HUES48 (cell line): ENCODE measurements at regions not wholly inside any gene's neighbourhood (a gene's known extent, or its start where the extent isn't known, plus 50 kb on each side); places are given as distances from the start of the nearest gene placed in this dataset.

ENCODE experiments used
- H3K27ac ChIP-seq: one replicate; pipeline ENCODE4 v1.7.0; 2013; ENCODE audit warnings: low read depth, low read length, inconsistent platforms
- H3K27me3 ChIP-seq: 2 replicates; pipeline ENCODE4 v1.6.1; 2013; ENCODE audit warnings: mild to moderate bottlenecking, low read length; ENCODE audit not compliant: control insufficient read depth, insufficient read depth
- H3K36me3 ChIP-seq: 2 replicates; pipeline ENCODE4 v1.6.1; 2013; ENCODE audit warnings: low read length; ENCODE audit not compliant: control insufficient read depth, insufficient read depth
- H3K4me1 ChIP-seq: 2 replicates; pipeline ENCODE4 v1.6.1; 2013; ENCODE audit warnings: mild to moderate bottlenecking, low read length; ENCODE audit not compliant: control insufficient read depth, insufficient read depth
- H3K4me3 ChIP-seq: 2 replicates; pipeline ENCODE4 v1.5.1; 2013; ENCODE audit warnings: mild to moderate bottlenecking, low read depth, low read length
- H3K9ac ChIP-seq: 2 replicates; pipeline ENCODE4 v1.6.1; 2013; ENCODE audit warnings: mild to moderate bottlenecking, low read depth, low read length, moderate library complexity
- H3K9me3 ChIP-seq: 2 replicates; pipeline ENCODE4 v1.6.1; 2013; ENCODE audit warnings: low read length; ENCODE audit not compliant: control insufficient read depth, insufficient read depth

GRCh38 chr5:3002230-3002629, 250.8 kb upstream of the IRX2 start:
- no peaks in the 10 kb centered on the region for H3K27me3 ChIP-seq
- H3K36me3 ChIP-seq, result no peaks in the 10 kb centered on the region
- H3K4me1 ChIP-seq, result no peaks in the 10 kb centered on the region
- no peak overlapping the region for H3K4me3 ChIP-seq
- 0 out of 2 replicates have a peak, but pooled peaks cover 4% of the 10 kb centered on the region for H3K9me3 ChIP-seq
- H3K9ac ChIP-seq, result no peak overlapping the region
- H3K27ac ChIP-seq, result no peak overlapping the region

GRCh38 chr5:3000631-3001030, 249.2 kb upstream of the IRX2 start:
- no peaks in the 10 kb centered on the region for H3K36me3 ChIP-seq
- H3K9ac ChIP-seq, result no peak overlapping the region
- H3K4me3 ChIP-seq, result no peak overlapping the region
- H3K9me3 ChIP-seq, result 0 out of 2 replicates have a peak, but pooled peaks cover 4% of the 10 kb centered on the region
- H3K27me3 ChIP-seq, result no peaks in the 10 kb centered on the region
- no peak overlapping the region for H3K27ac ChIP-seq
- H3K4me1 ChIP-seq, result no peaks in the 10 kb centered on the region

- Histone ChIP-seq H3K4me1 (no peaks in the 10 kb centered on the region), H3K9ac (no peak overlapping the region), H3K4me3 (no peak overlapping the region), H3K36me3 (no peaks in the 10 kb centered on the region), H3K9me3 (0 out of 2 replicates have a peak, but pooled peaks cover 4% of the 10 kb centered on the region), H3K27me3 (no peaks in the 10 kb centered on the region), H3K27ac (no peak overlapping the region)
Measured at GRCh38 chr5:2999926-3000325, 248.4 kb upstream of the IRX2 start.

- Histone ChIP-seq H3K4me1 (no peaks in the 10 kb centered on the region), H3K9ac (no peak overlapping the region), H3K4me3 (no peak overlapping the region), H3K9me3 (0 out of 2 replicates have a peak, but pooled peaks cover 4% of the 10 kb centered on the region), H3K27me3 (no peaks in the 10 kb centered on the region), H3K27ac (no peak overlapping the region), H3K36me3 (no peaks in the 10 kb centered on the region)
Measured at GRCh38 chr5:2998106-2998505, 246.6 kb upstream of the IRX2 start.

GRCh38 chr5:2997179-2997578, 245.7 kb upstream of the IRX2 start:
- no peaks in the 10 kb centered on the region for H3K4me1 ChIP-seq
- H3K36me3 ChIP-seq, result no peaks in the 10 kb centered on the region
- H3K27ac ChIP-seq, result no peak overlapping the region
- no peak overlapping the region for H3K4me3 ChIP-seq
- H3K9ac ChIP-seq, result no peak overlapping the region
- 0 out of 2 replicates have a peak, but pooled peaks cover 4% of the 10 kb centered on the region for H3K9me3 ChIP-seq
- H3K27me3 ChIP-seq, result no peaks in the 10 kb centered on the region

- 0 out of 2 replicates have a peak, but pooled peaks cover 2% of the 10 kb centered on the region for H3K9me3 ChIP-seq
- no peaks in the 10 kb centered on the region for H3K36me3 ChIP-seq
- H3K27me3 ChIP-seq, result no peaks in the 10 kb centered on the region
- H3K9ac ChIP-seq, result no peak overlapping the region
- H3K4me3 ChIP-seq, result no peak overlapping the region
- no peak overlapping the region for H3K27ac ChIP-seq
- H3K4me1 ChIP-seq, result no peaks in the 10 kb centered on the region
Measured at GRCh38 chr5:2996687-2997086, 245.2 kb upstream of the IRX2 start.

GRCh38 chr5:2996248-2996647, 244.8 kb upstream of the IRX2 start:
- Histone ChIP-seq H3K9ac (no peak overlapping the region), H3K4me1 (no peaks in the 10 kb centered on the region), H3K27ac (no peak overlapping the region), H3K4me3 (no peak overlapping the region), H3K36me3 (no peaks in the 10 kb centered on the region), H3K27me3 (no peaks in the 10 kb centered on the region), H3K9me3 (no peaks in the 10 kb centered on the region)

GRCh38 chr5:2995667-2996066, 244.2 kb upstream of the IRX2 start:
- H3K4me3 ChIP-seq, result no peak overlapping the region
- no peak overlapping the region for H3K9ac ChIP-seq
- H3K9me3 ChIP-seq, result no peaks in the 10 kb centered on the region
- H3K36me3 ChIP-seq, result no peaks in the 10 kb centered on the region
- H3K27ac ChIP-seq, result no peak overlapping the region
- no peaks in the 10 kb centered on the region for H3K4me1 ChIP-seq
- H3K27me3 ChIP-seq, result no peaks in the 10 kb centered on the region

- H3K27ac ChIP-seq, result no peak overlapping the region
- no peaks in the 10 kb centered on the region for H3K27me3 ChIP-seq
- no peaks in the 10 kb centered on the region for H3K9me3 ChIP-seq
- H3K4me3 ChIP-seq, result no peak overlapping the region
- no peaks in the 10 kb centered on the region for H3K4me1 ChIP-seq
- H3K36me3 ChIP-seq, result no peaks in the 10 kb centered on the region
- no peak overlapping the region for H3K9ac ChIP-seq
Measured at GRCh38 chr5:2995035-2995434, 243.6 kb upstream of the IRX2 start.

GRCh38 chr5:2993771-2994170, 242.3 kb upstream of the IRX2 start:
- Histone ChIP-seq H3K36me3 (no peaks in the 10 kb centered on the region), H3K4me1 (no peaks in the 10 kb centered on the region)

GRCh38 chr5:2993301-2993700, 241.8 kb upstream of the IRX2 start:
- Histone ChIP-seq H3K9ac (no peak overlapping the region), H3K27ac (no peak overlapping the region), H3K9me3 (no peaks in the 10 kb centered on the region), H3K4me3 (no peak overlapping the region), H3K36me3 (no peaks in the 10 kb centered on the region), H3K4me1 (no peaks in the 10 kb centered on the region), H3K27me3 (no peaks in the 10 kb centered on the region)

More at GRCh38 chr5:2993771-2994170, 242.3 kb upstream of the IRX2 start:
- no peak overlapping the region for H3K4me3 ChIP-seq
- no peaks in the 10 kb centered on the region for H3K9me3 ChIP-seq
- no peak overlapping the region for H3K27ac ChIP-seq
- H3K27me3 ChIP-seq, result no peaks in the 10 kb centered on the region
- H3K9ac ChIP-seq, result no peak overlapping the region

- H3K4me1 ChIP-seq, result no peaks in the 10 kb centered on the region
- no peaks in the 10 kb centered on the region for H3K9me3 ChIP-seq
- H3K27ac ChIP-seq, result no peak overlapping the region
- no peaks in the 10 kb centered on the region for H3K36me3 ChIP-seq
- H3K9ac ChIP-seq, result no peak overlapping the region
- no peaks in the 10 kb centered on the region for H3K27me3 ChIP-seq
- H3K4me3 ChIP-seq, result no peak overlapping the region
Measured at GRCh38 chr5:2992806-2993205, 241.3 kb upstream of the IRX2 start.
